ENCODE measurements at regions not wholly inside any gene's neighbourhood (a gene's known extent, or its start where the extent isn't known, plus 50 kb on each side); places are given as distances from the start of the nearest gene placed in this dataset.

DNA sequence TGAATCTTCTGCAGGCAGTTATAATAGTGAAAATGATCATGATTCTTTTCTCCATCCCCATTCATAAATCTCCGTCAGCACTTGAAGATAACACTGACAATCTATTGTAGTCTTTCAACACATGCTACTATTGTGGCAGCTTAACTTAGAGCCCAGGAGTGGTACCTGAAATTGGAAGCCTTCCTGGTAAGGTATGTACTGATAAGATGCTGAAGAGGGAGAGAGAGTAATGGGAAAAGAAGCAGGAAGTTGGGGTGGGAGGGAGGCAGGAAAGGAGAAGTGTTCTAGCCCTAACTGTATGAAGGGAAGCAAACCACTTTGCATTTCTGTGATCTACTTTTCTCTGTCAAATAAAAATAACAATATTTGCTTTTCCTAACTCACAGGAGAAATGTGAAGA lies 197.4 kb upstream of the RORA start:
- TF ChIP-seq, protein P1, sequence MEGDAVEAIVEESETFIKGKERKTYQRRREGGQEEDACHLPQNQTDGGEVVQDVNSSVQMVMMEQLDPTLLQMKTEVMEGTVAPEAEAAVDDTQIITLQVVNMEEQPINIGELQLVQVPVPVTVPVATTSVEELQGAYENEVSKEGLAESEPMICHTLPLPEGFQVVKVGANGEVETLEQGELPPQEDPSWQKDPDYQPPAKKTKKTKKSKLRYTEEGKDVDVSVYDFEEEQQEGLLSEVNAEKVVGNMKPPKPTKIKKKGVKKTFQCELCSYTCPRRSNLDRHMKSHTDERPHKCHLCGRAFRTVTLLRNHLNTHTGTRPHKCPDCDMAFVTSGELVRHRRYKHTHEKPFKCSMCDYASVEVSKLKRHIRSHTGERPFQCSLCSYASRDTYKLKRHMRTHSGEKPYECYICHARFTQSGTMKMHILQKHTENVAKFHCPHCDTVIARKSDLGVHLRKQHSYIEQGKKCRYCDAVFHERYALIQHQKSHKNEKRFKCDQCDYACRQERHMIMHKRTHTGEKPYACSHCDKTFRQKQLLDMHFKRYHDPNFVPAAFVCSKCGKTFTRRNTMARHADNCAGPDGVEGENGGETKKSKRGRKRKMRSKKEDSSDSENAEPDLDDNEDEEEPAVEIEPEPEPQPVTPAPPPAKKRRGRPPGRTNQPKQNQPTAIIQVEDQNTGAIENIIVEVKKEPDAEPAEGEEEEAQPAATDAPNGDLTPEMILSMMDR (IDR thresholded peaks at IDR 0.05), result no peak
- no peak for TF ChIP-seq ZFX (IDR thresholded peaks at IDR 0.05; ENCODE audit: borderline replicate concordance)
